ENCODE measurements at regions not wholly inside any gene's neighbourhood (a gene's known extent, or its start where the extent isn't known, plus 50 kb on each side); places are given as distances from the start of the nearest gene placed in this dataset.
"Not testable (repeated sequence)": the region's sequence is repeated elsewhere in the genome, so short reads cannot be mapped to it uniquely, and the experiment has no call there.

- DNase-seq: no peak
Measured at GRCh38 chr1:148309940-148310500, 157.9 kb upstream of the NBPF11 start.

- no peak for DNase-seq
Measured at GRCh38 chr1:148308832-148309458, 156.9 kb upstream of the NBPF11 start.

- DNase-seq: no peak
Measured at GRCh38 chr1:148307583-148308185, 155.6 kb upstream of the NBPF11 start.

- not testable (repeated sequence) for DNase-seq
Measured at GRCh38 chr1:148304935-148305334, 152.9 kb upstream of the NBPF11 start.

GRCh38 chr1:148302586-148303364 lies 150.7 kb upstream of the NBPF11 start:
- not testable (repeated sequence) for DNase-seq

- not testable (repeated sequence) for DNase-seq
Measured at GRCh38 chr1:148297852-148298251, 145.8 kb upstream of the NBPF11 start.

- DNase-seq: no peak
Measured at GRCh38 chr1:148296511-148296910, 144.4 kb upstream of the NBPF11 start.

GRCh38 chr1:148294116-148294807 lies 142.2 kb upstream of the NBPF11 start:
- no peak for DNase-seq

DNA sequence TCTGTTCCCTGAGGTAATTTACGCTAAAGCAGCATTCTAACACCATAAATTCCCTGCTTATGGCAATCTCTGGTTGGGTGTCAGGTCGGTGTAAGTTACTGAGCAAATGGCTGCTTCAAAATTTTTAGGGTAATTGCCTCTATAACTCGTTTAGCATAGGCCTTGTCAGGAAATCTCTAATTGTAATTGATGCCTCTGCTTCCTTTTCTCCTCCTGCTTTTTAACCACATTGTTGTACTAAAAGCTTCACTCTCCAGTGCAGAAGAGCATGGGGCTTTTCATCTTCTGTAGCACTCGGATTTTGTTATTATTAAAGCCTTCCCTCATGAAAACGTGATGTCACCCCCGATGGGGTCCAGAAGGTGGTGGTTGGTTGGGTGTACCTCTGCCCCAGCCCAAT lies 141.6 kb upstream of the NBPF11 start:
- DNase-seq: no peak

DNA sequence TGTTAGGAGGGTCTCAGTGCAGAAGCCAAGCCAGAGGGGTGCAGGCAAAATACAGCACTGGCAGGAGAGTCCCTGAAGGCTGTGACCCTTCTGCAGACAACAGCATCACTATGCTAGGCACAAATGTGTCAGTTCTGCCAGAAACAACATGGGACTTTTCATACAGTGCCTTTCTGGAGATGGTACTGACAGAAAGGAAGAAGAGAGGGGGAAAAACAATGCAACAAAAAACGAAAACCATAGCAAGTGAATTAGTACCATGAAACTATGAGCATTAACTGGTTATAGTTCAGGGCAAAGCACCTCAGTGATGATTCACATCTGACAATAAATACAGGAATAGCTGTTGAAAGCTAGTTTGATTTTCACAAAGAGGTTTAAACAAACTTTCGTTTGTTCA lies 140.8 kb upstream of the NBPF11 start:
- DNase-seq: no peak

- DNase-seq: no peak
Measured at GRCh38 chr1:148290881-148291280, 138.8 kb upstream of the NBPF11 start.

- no peak for DNase-seq
Measured at GRCh38 chr1:148289647-148290046, 137.6 kb upstream of the NBPF11 start.

DNA sequence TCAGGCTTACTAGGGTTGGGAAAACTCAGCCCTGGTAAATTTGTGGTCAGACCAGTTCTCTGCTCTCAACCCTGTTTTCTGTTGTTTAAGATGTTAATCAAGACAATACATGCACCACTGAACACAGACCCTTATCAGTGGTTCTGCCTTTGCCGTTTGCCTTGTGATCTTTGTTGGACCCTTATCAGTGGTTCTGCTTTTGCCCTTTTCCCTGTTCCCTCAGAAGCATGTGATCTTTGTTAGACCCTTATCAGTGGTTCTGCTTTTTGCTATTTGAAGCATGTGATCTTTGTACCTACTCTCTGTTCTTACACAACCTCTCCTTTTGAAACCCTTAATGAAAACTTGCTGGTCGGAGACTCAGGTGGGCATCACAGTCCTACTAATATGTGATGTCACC lies 133.9 kb upstream of the NBPF11 start:
- DNase-seq: not testable (repeated sequence)

GRCh38 chr1:148280831-148281572 lies 128.9 kb upstream of the NBPF11 start:
- DNase-seq: not testable (repeated sequence)

GRCh38 chr1:148279002-148279542 lies 127.0 kb upstream of the NBPF11 start:
- not testable (repeated sequence) for DNase-seq

- not testable (repeated sequence) for DNase-seq
Measured at GRCh38 chr1:148277865-148278279, 125.8 kb upstream of the NBPF11 start.

- DNase-seq: not testable (repeated sequence)
Measured at GRCh38 chr1:148267066-148267465, 115.0 kb upstream of the NBPF11 start.

DNA sequence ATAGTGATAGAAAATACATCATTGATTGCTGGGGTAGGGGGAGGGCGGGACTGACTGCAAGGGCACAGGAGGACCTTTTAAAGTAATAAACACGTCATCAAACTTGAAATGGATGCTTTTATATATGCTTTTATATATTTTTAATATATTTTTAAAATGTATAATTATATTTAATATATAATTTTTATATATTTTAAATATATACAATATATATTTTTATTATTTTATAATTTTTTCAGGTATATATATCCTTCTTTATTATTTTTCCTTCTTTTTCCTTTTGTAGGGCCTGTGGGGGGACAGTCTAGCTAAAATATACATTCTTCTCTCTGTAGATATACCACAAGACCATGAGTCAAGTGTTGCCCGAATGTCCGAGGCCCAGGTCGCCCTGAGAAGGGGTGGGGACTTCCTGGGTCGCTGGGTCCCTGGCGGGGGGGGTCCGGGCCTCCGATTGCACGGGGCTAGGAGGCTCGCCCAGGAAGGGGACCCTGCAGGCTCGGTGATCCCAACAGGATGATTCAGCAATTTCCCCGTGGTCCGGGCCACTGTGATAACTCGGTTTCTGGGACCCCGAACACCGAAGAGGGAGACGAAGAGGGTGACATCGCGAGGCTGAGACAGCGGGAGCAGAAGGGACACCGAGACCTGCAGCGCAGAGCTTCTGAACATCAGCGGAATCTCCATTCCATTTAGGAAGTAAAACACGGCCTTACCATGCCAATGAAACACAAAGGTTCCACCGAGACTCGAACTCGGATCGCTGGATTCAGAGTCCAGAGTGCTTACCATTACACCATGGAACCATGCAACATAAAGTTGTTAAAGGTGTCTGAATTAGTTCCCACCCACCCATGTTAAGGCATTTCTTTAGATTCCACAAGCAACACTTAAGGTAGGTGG lies 112.5 kb upstream of the NBPF11 start:
- peak in 1 of 2 experiments; percentile 78 for DNase-seq

DNA sequence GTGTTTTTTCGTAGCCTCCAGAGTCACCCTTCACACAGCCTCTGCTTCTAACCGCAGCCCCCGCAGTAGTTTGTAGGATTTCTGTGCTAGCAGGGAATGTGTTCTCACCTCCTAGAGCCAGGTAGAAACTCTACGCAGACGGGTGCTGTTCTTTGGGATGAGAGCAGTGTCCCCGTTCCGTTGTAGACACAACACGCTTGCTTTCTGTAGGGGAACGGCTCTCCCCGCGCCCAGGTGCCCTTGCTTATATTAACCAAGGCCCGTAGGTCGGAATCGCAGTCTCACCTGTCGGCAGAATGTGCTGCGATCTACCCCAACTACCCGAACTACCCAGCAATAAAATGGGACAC lies 111.8 kb upstream of the NBPF11 start:
- DNase-seq: peak in 1 of 2 experiments; percentile 99

GRCh38 chr1:148263128-148263905 lies 111.2 kb upstream of the NBPF11 start:
- DNase-seq: peak; percentile 99 to 100
